Neutrophil (primary cell): ENCODE measurements at regions not wholly inside any gene's neighbourhood (a gene's known extent, or its start where the extent isn't known, plus 50 kb on each side); places are given as distances from the start of the nearest gene placed in this dataset.

Experiments used
- H3K27ac ChIP-seq: fragments of 200-600 bp; sonication (generic); 2 replicates; pipeline ENCODE4 v1.5.1; 2016; ENCODE audit warnings: mild to moderate bottlenecking, moderate library complexity
- H3K27me3 ChIP-seq: fragments of 200-600 bp; sonication (generic); 2 replicates; pipeline ENCODE4 v1.6.0; 2016; ENCODE audit warnings: mild to moderate bottlenecking
- H3K36me3 ChIP-seq: fragments of 200-600 bp; sonication (generic); 2 replicates; pipeline ENCODE4 v1.5.1; 2017
- H3K4me1 ChIP-seq, 2 experiments: fragments of 200-600 bp in 1 of 2; sonication (generic) in 1 of 2; 1 replicate in 1 of 2; 2 replicates in 1 of 2; pipeline versions ENCODE4 v1.5.1 to v1.6.1; 2013 to 2016; ENCODE audit warnings: low read depth in 1 of 2, low read length in 1 of 2, mild to moderate bottlenecking in 1 of 2, moderate library complexity in 1 of 2; ENCODE audit not compliant: control insufficient read depth in 1 of 2, insufficient read depth in 1 of 2
- H3K4me3 ChIP-seq, 2 experiments: fragments of 200-600 bp in 1 of 2; sonication (generic) in 1 of 2; 1 replicate in 1 of 2; 2 replicates in 1 of 2; pipeline ENCODE4 v1.5.1; 2013 to 2016; ENCODE audit warnings: low read depth in 1 of 2, low read length in 1 of 2, mild to moderate bottlenecking in 1 of 2, moderate library complexity in 1 of 2
- H3K9me3 ChIP-seq: fragments of 200-600 bp; sonication (generic); 2 replicates; pipeline ENCODE4 v1.5.1; 2016
- CTCF ChIP-seq: fragments of 200-600 bp; sonication (generic); IDR thresholded peaks from 2 replicates; pipeline ENCODE4 v1.5.1; 2016; ENCODE audit warnings: antibody characterized with exemption

GRCh38 chr10:8318956-8319355 lies 264.5 kb downstream of the GATA3 start:
- Histone ChIP-seq H3K27me3 (no peaks in the 10 kb centered on the region), H3K9me3 (no peaks in the 10 kb centered on the region), H3K36me3 (no peaks in the 10 kb centered on the region), H3K4me1 (no peaks in the 10 kb centered on the region), H3K4me3 (no peak overlapping the region), H3K27ac (no peak overlapping the region)
- no peak for TF ChIP-seq CTCF

GRCh38 chr10:8319704-8320103 lies 265.2 kb downstream of the GATA3 start:
- Histone ChIP-seq H3K9me3 (no peaks in the 10 kb centered on the region), H3K36me3 (no peaks in the 10 kb centered on the region), H3K27me3 (no peaks in the 10 kb centered on the region), H3K4me1 (no peaks in the 10 kb centered on the region), H3K27ac (no peak overlapping the region), H3K4me3 (no peak overlapping the region)
- TF ChIP-seq CTCF = no peak

GRCh38 chr10:8321990-8322389 lies 267.5 kb downstream of the GATA3 start:
- no peak overlapping the region for H3K27ac ChIP-seq
- TF ChIP-seq CTCF = no peak
- H3K9me3 ChIP-seq = no peaks in the 10 kb centered on the region
- no peak overlapping the region for H3K4me3 ChIP-seq
- H3K27me3 ChIP-seq = peaks cover 19% of the 10 kb centered on the region
- no peaks in the 10 kb centered on the region for H3K36me3 ChIP-seq
- H3K4me1 ChIP-seq = no peaks in the 10 kb centered on the region

GRCh38 chr10:8323428-8324054 lies 269.1 kb downstream of the GATA3 start:
- TF ChIP-seq CTCF = no peak
- no peak overlapping the region for H3K27ac ChIP-seq
- peaks cover 19% of the 10 kb centered on the region for H3K27me3 ChIP-seq
- no peaks in the 10 kb centered on the region for H3K4me1 ChIP-seq
- no peak overlapping the region for H3K4me3 ChIP-seq
- H3K9me3 ChIP-seq = no peaks in the 10 kb centered on the region
- H3K36me3 ChIP-seq = no peaks in the 10 kb centered on the region

GRCh38 chr10:8325024-8325980 lies 270.8 kb downstream of the GATA3 start:
- Histone ChIP-seq H3K27ac (no peak overlapping the region), H3K27me3 (peaks cover 34% of the 10 kb centered on the region), H3K4me1 (no peaks in the 10 kb centered on the region), H3K36me3 (no peaks in the 10 kb centered on the region), H3K4me3 (no peak overlapping the region), H3K9me3 (no peaks in the 10 kb centered on the region)
- TF ChIP-seq CTCF = no peak
